Heart left ventricle (tissue), 16 donors: ENCODE measurements at regions not wholly inside any gene's neighbourhood (a gene's known extent, or its start where the extent isn't known, plus 50 kb on each side); places are given as distances from the start of the nearest gene placed in this dataset.
A peak's percentile ranks its signal among the peaks of the same experiment; 100 is the strongest.

Experiments used
- ATAC-seq, 4 donors: fragments of 200-7000 bp; cut with Tn5 transposase; one replicate each; pipeline ENCODE4 v1.9.1; 2020 to 2022; ENCODE audit warnings: moderate library complexity in 4 of 4, mild to moderate bottlenecking in 3 of 4, moderate number of reproducible peaks in 1 of 4
- DNase-seq, 5 donors: peaks; one replicate each; pipeline ENCODE4 v3.0.0-alpha.2; 2020
- H3K27ac ChIP-seq, 12 donors: fragments of 200-600 bp; sonication (generic) in 4 of 12; one replicate each; pipeline versions ENCODE4 v1.5.0 to v1.8.0; 2016 to 2022; ENCODE audit warnings: mild to moderate bottlenecking in 2 of 12
- H3K27me3 ChIP-seq, 9 donors: fragments of 200-600 bp; sonication (generic) in 2 of 9; one replicate each; pipeline versions ENCODE4 v1.5.1 to v1.8.0; 2016 to 2022; ENCODE audit warnings: mild to moderate bottlenecking in 3 of 9
- H3K36me3 ChIP-seq, 9 donors: fragments of 200-600 bp; sonication (generic) in 2 of 9; one replicate each; pipeline versions ENCODE4 v1.5.0 to v1.8.0; 2018 to 2022; ENCODE audit warnings: mild to moderate bottlenecking in 2 of 9
- H3K4me1 ChIP-seq, 12 donors: fragments of 200-600 bp; sonication (generic) in 4 of 12; one replicate each; pipeline versions ENCODE4 v1.5.0 to v1.8.0; 2016 to 2022; ENCODE audit warnings: mild to moderate bottlenecking in 3 of 12
- H3K4me3 ChIP-seq, 12 donors: fragments of 200-600 bp; sonication (generic) in 4 of 12; one replicate each; pipeline versions ENCODE4 v1.5.0 to v1.8.0; 2017 to 2022; ENCODE audit warnings: mild to moderate bottlenecking in 9 of 12, moderate library complexity in 4 of 12
- H3K9me3 ChIP-seq, 12 donors: fragments of 200-600 bp; sonication (generic) in 4 of 12; one replicate each; pipeline versions ENCODE4 v1.5.0 to v1.8.0; 2016 to 2022; ENCODE audit warnings: mild to moderate bottlenecking in 1 of 12
- CTCF ChIP-seq, 12 donors: fragments of 200-600 bp; sonication (generic) in 4 of 12; IDR thresholded peaks; one replicate each; pipeline versions ENCODE4 v1.5.0 to v1.8.0; 2018 to 2022; ENCODE audit warnings: antibody characterized with exemption in 12 of 12, mild to moderate bottlenecking in 5 of 12
- POLR2A ChIP-seq, 2 donors: fragments of 450-650 bp; IDR thresholded peaks; one replicate each; pipeline ENCODE4 v1.6.1; 2017; ENCODE audit warnings: antibody characterized with exemption in 2 of 2, mild to moderate bottlenecking in 2 of 2, moderate library complexity in 2 of 2
- WGBS, 4 donors: extraction: QIAGEN DNeasy Blood & Tissue Kit in 2 of 4; methylation state at CpG; one replicate each; pipeline versions ENCODE4 v1.1.5 to v1.1.7; 2013 to 2018; 5-methylcytosine and 5-hydroxymethylcytosine counted together
- intact Hi-C, 10 donors: fragments of 100-400 bp; cut with DNase I; formaldehyde crosslinking; loops; one replicate each; pipeline versions ENCODE4 v1.11.1 to v1.14.2; 2022
- donor health status: ischemic (EF 13 %, LVEDD 7.1; RV severe dilation, severe dysfunction).
- donor health status: healthy with polysubstance abuse.
- donor health status: DM: no; HTN: yes; CAD: no.
- donor health status: DM: no; HTN: no; CAD: no.
- donor health status: ischemic (EF 25% LVEDD 6.9; RV normal size, moderate dysfunction).
- donor health status: ischemic (EF 25% LVEDD 5.7; RV mildly dilated, moderate dysfunction).
- donor health status: healthy.
- donor health status: DM: yes; HTN: yes; CAD: no.
- donor health status: ischemic (EF 35%, LVEDD 5.7; RV mildly dilated, moderate dysfunction).
- donor health status: nonischemic (EF 11% LVEDD 7.7; RV severe dilation, severe dysfunction).
- donor health status: DM: yes; HTN: yes; CAD: no.
- donor health status: PGD.
- donor health status: ischemic (EF 29% LVEDD 5.4; RV normal size, mild dysfunction).
- donor health status: nonischemic (EF 23%, LVEDD 6.1; RV moderate dilation, normal function).

GRCh38 chr5:24735284-24735683 is 90.5 kb upstream of the CDH10 start:
- H3K36me3 ChIP-seq = no peaks in the 10 kb centered on the region
- no peak overlapping the region for H3K27ac ChIP-seq
- TF ChIP-seq POLR2A (IDR thresholded peaks at IDR 0.05) (no peak), CTCF (IDR thresholded peaks at IDR 0.05) (no peak)
- no peaks in the 10 kb centered on the region for H3K27me3 ChIP-seq
- H3K4me3 ChIP-seq = no peak overlapping the region
- no peaks in the 10 kb centered on the region for H3K9me3 ChIP-seq
- no peak for ATAC-seq
- WGBS, 4 donors = 74 to 79% (median 76%) methylated on average over 7 of the region's 7 CpGs
- DNase-seq = no peak
- no peaks in the 10 kb centered on the region for H3K4me1 ChIP-seq
- intact Hi-C loops = no loop called here

- H3K36me3 ChIP-seq = no peaks in the 10 kb centered on the region
- H3K9me3 ChIP-seq = no peaks in the 10 kb centered on the region
- H3K4me1 ChIP-seq = no peaks in the 10 kb centered on the region
- no peak for TF ChIP-seq CTCF (IDR thresholded peaks at IDR 0.05)
- no peak for TF ChIP-seq POLR2A (IDR thresholded peaks at IDR 0.05)
- 70 to 79% (median 75%) methylated on average over 5 of the region's 5 CpGs for WGBS, 4 donors
- H3K27me3 ChIP-seq = no peaks in the 10 kb centered on the region
- ATAC-seq (no peak), DNase-seq (no peak)
- no peak overlapping the region for H3K4me3 ChIP-seq
- intact Hi-C loops = no loop called here
- no peak overlapping the region for H3K27ac ChIP-seq
Observed at GRCh38 chr5:24732184-24732583, 87.4 kb upstream of the CDH10 start.

- H3K9me3 ChIP-seq = peaks cover 0 to 9% (median 0%) of the 10 kb centered on the region in 12 donors
- H3K4me3 ChIP-seq = no peak overlapping the region
- no peak for TF ChIP-seq POLR2A (IDR thresholded peaks at IDR 0.05)
- no peak overlapping the region for H3K27ac ChIP-seq
- H3K4me1 ChIP-seq = no peaks in the 10 kb centered on the region
- ATAC-seq (no peak), DNase-seq (no peak)
- no peaks in the 10 kb centered on the region for H3K36me3 ChIP-seq
- H3K27me3 ChIP-seq = no peaks in the 10 kb centered on the region
- 91 to 95% (median 94%) methylated on average over 3 of the region's 3 CpGs for WGBS, 4 donors
- intact Hi-C loops = no loop called here
Observed at GRCh38 chr5:24720743-24721142, 76.0 kb upstream of the CDH10 start.

GRCh38 chr5:24714746-24715145 is 70.0 kb upstream of the CDH10 start:
- WGBS, 4 donors = 47 to 62% (median 53%) methylated on average over 4 of the region's 4 CpGs
- no peak for DNase-seq
- intact Hi-C loops = no loop called here

More at GRCh38 chr5:24714746-24715145, 70.0 kb upstream of the CDH10 start:
- no peak for TF ChIP-seq POLR2A (IDR thresholded peaks at IDR 0.05)
- no peak for TF ChIP-seq CTCF (IDR thresholded peaks at IDR 0.05)
- no peak for ATAC-seq
- Histone ChIP-seq H3K4me3 (peak overlapping the region in 3 of 12 donors; percentile 3 to 16 (median 11)), H3K36me3 (no peaks in the 10 kb centered on the region), H3K27me3 (no peaks in the 10 kb centered on the region), H3K27ac (no peak overlapping the region), H3K9me3 (peaks cover 0 to 6% (median 0%) of the 10 kb centered on the region in 12 donors), H3K4me1 (no peaks in the 10 kb centered on the region)
